HG02678 (cell line): ENCODE measurements at regions not wholly inside any gene's neighbourhood (a gene's known extent, or its start where the extent isn't known, plus 50 kb on each side); places are given as distances from the start of the nearest gene placed in this dataset.
"Not testable (repeated sequence)": the region's sequence is repeated elsewhere in the genome, so short reads cannot be mapped to it uniquely, and the experiment has no call there.

Experiments used
- ATAC-seq: cut with Tn5 transposase; IDR thresholded peaks from one replicate; pipeline ENCODE4 v1.9.1; 2021; ENCODE audit warnings: mild to moderate bottlenecking, moderate library complexity; ENCODE audit not compliant: unreplicated experiment

GRCh38 chr10:43845121-43845520 is 196.4 kb upstream of the ZNF32 start:
- no peak for ATAC-seq

GRCh38 chr10:43844221-43844620 is 195.5 kb upstream of the ZNF32 start:
- no peak for ATAC-seq

- no peak for ATAC-seq
These were observed 194.8 kb upstream of the ZNF32 start for GRCh38 chr10:43843321-43844101.

- ATAC-seq: no peak
These were observed 193.8 kb upstream of the ZNF32 start for GRCh38 chr10:43842496-43842895.

- ATAC-seq: no peak
These were observed 193.4 kb upstream of the ZNF32 start for GRCh38 chr10:43842072-43842471.

DNA sequence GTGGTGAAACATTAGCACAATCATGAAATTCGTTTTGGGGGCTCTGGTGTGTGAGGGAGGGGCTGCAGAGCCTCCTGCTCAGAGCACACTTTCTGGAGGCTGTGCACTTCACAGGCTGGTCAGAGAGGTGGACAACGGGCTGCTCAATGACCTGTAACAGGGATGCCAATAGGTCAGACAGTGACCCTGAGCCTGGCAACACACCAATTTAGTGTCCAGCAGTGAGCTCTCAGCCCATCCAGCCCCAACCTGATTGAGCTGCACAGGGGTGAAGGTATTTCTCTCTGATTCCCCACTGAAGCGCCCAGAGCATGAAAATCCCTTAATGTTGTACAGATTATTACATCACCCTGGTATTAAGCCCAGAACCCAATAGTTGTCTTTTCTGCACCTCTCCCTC is 191.3 kb upstream of the ZNF32 start:
- ATAC-seq: no peak

DNA sequence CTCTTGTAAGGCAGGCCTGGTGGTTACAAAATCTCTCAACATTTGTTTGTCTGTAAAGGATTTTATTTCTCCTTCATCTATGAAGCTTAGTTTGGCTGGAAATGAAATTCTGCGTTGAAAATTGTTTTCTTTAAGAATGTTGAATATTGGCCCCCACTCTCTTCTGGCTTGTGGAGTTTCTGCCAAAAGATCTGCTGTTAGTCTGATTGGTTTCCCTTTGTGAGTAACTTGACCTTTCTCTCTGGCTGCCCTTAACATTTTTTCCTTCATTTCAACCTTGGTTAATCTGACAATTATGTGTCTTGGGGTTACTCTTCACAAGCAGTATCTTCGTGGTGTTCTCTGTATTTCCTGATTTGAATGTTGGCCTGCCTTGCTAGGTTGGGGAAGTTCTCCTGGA is 186.1 kb upstream of the ZNF32 start:
- not testable (repeated sequence) for ATAC-seq

DNA sequence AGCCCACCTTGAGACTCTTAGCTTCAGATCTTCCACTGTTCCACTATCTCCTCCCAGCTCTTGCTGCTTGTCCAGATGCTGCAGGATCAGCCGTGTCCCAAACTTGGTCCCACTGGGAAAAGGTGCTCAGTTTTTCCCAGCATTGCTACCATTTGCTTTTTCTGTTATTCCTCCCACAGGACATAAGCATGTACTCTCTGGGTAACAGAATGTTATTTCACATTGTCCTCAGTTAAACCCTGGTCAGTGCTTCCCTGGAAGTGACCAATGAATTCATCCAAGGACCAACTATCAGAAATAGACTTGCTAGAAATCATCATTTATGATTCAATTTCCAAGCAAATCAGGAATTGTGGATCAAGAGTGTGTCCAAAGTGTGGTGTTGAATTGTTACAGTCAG is 179.2 kb upstream of the ZNF32 start:
- ATAC-seq: no peak

- no peak for ATAC-seq
These were observed 177.3 kb upstream of the ZNF32 start for GRCh38 chr10:43825984-43826383.

- ATAC-seq: no peak
These were observed 176.7 kb upstream of the ZNF32 start for GRCh38 chr10:43825421-43825820.

DNA sequence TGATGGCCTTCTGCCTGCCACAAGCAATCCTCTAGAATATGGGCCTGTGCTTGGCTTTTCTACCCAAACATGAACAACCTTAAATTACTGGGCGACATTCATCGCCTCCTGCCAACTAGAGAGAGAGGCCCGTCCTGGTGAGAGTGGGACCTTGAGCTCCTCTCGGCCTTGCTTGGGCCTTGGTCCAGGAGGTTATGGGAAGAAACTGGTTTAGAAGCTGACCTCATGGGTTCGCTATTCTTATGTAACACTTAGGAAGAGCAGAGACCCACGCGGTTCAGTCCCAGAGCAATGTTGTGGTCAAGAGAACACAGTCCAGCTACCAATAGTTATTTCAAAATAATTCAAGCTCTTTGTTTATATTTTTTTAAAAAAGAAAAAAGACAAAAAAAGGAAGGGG is 176.3 kb upstream of the ZNF32 start:
- ATAC-seq: no peak

- ATAC-seq: no peak
These were observed 174.2 kb upstream of the ZNF32 start for GRCh38 chr10:43822631-43823580.

GRCh38 chr10:43821103-43821502 is 172.4 kb upstream of the ZNF32 start:
- ATAC-seq: no peak

GRCh38 chr10:43820663-43821062 is 172.0 kb upstream of the ZNF32 start:
- ATAC-seq: no peak

DNA sequence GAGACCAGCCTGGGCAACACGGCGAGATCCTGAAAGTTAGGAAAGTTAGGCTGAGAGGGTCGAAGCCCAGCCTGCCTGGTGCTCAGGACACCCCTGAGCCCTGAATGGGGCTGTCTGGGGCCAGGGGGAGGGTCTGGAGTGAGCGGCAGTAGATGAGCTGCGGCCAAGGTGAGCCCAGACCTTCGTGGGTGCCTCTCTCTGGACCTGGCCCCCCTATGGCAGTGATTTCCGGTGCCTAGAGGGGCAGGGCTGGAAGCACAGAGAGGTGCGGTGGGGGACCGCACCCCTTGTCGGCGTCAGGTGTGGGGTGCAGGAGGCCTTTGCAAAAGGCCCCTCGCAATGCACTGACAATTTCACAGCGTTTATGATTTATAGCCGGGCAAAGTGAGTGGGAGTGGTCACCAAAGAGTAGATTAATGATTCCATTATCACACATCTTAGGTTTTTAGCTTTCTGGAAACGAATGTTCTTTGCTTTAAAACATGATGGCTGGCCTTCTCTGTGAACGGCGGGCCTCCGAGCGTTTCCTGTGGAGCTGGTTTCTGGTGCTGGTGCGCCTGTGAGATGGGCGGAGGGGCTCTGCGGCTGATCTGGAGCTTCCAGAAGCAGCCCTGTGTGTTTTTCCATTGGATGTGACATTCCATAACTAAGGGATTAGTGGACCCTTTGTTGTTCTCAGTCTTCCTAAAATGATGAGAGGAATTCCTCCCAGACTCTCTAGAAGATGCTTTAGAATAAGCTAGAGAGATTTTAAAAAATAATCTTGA is 171.0 kb upstream of the ZNF32 start:
- ATAC-seq: no peak

- ATAC-seq: no peak
These were observed 170.0 kb upstream of the ZNF32 start for GRCh38 chr10:43818687-43819086.

GRCh38 chr10:43817368-43817767 is 168.7 kb upstream of the ZNF32 start:
- ATAC-seq: no peak

- ATAC-seq: peak; percentile 99
These were observed 168.0 kb upstream of the ZNF32 start for GRCh38 chr10:43816351-43817321.

GRCh38 chr10:43815181-43815885 is 166.7 kb upstream of the ZNF32 start:
- ATAC-seq: no peak
